Ovary (tissue), 7 donors: ENCODE measurements at regions not wholly inside any gene's neighbourhood (a gene's known extent, or its start where the extent isn't known, plus 50 kb on each side); places are given as distances from the start of the nearest gene placed in this dataset.

Experiments
- DNase-seq, 5 donors: peaks; one replicate each; pipeline ENCODE4 v3.0.0-alpha.2; 2019 to 2020
- H3K27ac ChIP-seq, 2 donors: fragments of 200-600 bp; one replicate each; pipeline versions ENCODE4 v1.5.1 to v1.8.0; 2019 to 2022
- H3K27me3 ChIP-seq: fragments of 200-600 bp; one replicate; pipeline ENCODE4 v1.8.0; 2022
- H3K36me3 ChIP-seq: fragments of 200-600 bp; sonication (generic); one replicate; pipeline ENCODE4 v1.5.1; 2019
- H3K4me1 ChIP-seq: one replicate; pipeline ENCODE4 v1.8.1; 2013; ENCODE audit warnings: mild to moderate bottlenecking, moderate library complexity; ENCODE audit not compliant: insufficient read depth
- H3K4me3 ChIP-seq: fragments of 200-600 bp; sonication (generic); one replicate; pipeline ENCODE4 v1.5.1; 2017
- H3K9me3 ChIP-seq, 2 donors: fragments of 200-600 bp in 1 of 2; sonication (generic) in 1 of 2; one replicate each; pipeline versions ENCODE4 v1.5.1 to v1.8.1; 2013 to 2019; ENCODE audit warnings: mild to moderate bottlenecking in 1 of 2, moderate library complexity in 1 of 2
- EP300 ChIP-seq: sonication (generic); formaldehyde crosslinking; IDR thresholded peaks from one replicate; pipeline ENCODE4 v1.6.1; 2017; ENCODE audit warnings: antibody characterized with exemption
- POLR2A ChIP-seq: fragments of 450-650 bp; IDR thresholded peaks from one replicate; pipeline ENCODE4 v1.6.1; 2017; ENCODE audit warnings: antibody characterized with exemption, mild to moderate bottlenecking, moderate library complexity
- WGBS, 3 donors: extraction: QIAGEN DNeasy Blood & Tissue Kit in 1 of 3; methylation state at CpG; one replicate each; pipeline versions ENCODE4 v1.1.5 to v1.1.7; 2013 to 2017; 5-methylcytosine and 5-hydroxymethylcytosine counted together
- intact Hi-C, 4 donors: fragments of 100-400 bp; cut with DNase I; formaldehyde crosslinking; loops; one replicate each; pipeline versions ENCODE4 v1.11.0 to v1.15.1; 2022 to 2023
- TF ChIP-seq, protein P1 (sequence below), 3 donors: fragments of 450-650 bp in 2 of 3; fragments of 200-600 bp in 1 of 3; IDR thresholded peaks; one replicate each; pipeline versions ENCODE4 v1.5.1 to v1.8.0; 2016 to 2022; ENCODE audit warnings: antibody characterized with exemption in 3 of 3, mild to moderate bottlenecking in 1 of 3
- donor health status: DM: no; HTN: no; CAD: no; lungs with moderate emphysema.
- donor health status: DM: no; HTN: no; CAD: no.
- donor health status: Bipolar disorder and iron deficiency.
- donor health status: DM: no; HTN: no; CAD: no.
- donor health status: DM: yes; HTN: yes; CAD: no.

DNA sequence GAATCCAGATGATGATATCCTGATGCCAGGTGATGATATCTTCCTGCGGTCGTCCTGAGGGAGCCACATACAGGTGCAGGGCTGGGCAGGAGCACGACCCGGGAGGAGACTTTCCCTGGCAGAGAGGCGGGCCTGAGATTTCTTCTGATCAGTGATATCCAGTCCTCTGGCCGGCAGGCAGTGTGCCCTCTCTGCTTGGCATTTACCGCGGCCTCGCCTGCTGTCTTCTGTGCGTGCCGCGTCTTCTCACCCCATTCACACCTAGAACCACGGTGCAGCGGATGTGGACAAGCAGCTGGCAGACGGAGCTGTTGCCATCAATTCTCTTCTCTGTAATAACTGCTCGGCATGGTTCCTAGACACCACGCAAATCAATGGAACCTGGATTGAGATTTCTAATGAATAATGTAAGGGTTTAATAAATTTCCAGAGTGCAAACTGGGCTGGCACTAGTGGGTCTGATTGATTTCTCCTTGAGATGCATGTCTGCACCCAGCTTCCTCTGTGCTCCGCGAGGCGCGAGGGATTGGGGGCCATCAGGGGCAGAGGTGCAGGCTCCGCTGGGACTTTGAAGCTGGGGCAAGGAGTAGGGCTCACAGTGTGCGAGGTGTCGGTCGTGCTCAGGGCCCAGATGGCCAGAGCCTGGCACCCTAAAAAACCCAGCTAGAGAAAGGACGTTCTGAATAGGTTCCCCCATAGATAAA, 208.9 kb upstream of the HDAC4 start:
- WGBS, 3 donors: 91 to 93% (median 92%) methylated on average over 26 of the region's 26 CpGs
- no peak overlapping the region for H3K4me3 ChIP-seq
- TF ChIP-seq, protein P1, sequence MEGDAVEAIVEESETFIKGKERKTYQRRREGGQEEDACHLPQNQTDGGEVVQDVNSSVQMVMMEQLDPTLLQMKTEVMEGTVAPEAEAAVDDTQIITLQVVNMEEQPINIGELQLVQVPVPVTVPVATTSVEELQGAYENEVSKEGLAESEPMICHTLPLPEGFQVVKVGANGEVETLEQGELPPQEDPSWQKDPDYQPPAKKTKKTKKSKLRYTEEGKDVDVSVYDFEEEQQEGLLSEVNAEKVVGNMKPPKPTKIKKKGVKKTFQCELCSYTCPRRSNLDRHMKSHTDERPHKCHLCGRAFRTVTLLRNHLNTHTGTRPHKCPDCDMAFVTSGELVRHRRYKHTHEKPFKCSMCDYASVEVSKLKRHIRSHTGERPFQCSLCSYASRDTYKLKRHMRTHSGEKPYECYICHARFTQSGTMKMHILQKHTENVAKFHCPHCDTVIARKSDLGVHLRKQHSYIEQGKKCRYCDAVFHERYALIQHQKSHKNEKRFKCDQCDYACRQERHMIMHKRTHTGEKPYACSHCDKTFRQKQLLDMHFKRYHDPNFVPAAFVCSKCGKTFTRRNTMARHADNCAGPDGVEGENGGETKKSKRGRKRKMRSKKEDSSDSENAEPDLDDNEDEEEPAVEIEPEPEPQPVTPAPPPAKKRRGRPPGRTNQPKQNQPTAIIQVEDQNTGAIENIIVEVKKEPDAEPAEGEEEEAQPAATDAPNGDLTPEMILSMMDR (IDR thresholded peaks at IDR 0.05): no peak
- TF ChIP-seq POLR2A (no peak), EP300 (no peak)
- intact Hi-C loops: no loop called here
- no peaks in the 10 kb centered on the region for H3K4me1 ChIP-seq
- H3K9me3 ChIP-seq: no peaks in the 10 kb centered on the region
- no peak overlapping the region for H3K27ac ChIP-seq
- no peak for DNase-seq
- H3K36me3 ChIP-seq: no peaks in the 10 kb centered on the region
- H3K27me3 ChIP-seq: no peaks in the 10 kb centered on the region

DNA sequence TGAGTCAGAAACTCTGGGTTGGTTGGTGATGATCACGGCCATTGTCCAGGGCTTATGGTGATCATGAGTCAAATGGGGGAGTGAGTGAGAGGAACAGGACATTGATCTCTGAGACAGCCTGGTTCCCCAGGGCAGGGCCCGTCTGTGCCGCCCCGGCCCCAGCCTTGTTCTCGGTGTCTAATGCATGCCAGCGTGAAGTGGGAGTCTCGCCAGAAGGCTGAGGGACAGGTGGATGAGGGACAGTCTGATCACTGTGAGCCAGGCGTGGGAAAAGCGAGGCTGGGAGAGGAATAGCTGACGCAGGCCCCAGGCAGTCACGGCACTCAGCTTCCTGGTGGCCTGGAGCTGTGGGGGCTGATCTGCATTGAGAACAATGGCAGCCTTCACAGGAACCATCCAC, 208.3 kb upstream of the HDAC4 start:
- no peak overlapping the region for H3K4me3 ChIP-seq
- no peak for DNase-seq
- intact Hi-C loops: no loop called here
- H3K4me1 ChIP-seq: no peaks in the 10 kb centered on the region
- no peaks in the 10 kb centered on the region for H3K27me3 ChIP-seq
- 93 to 96% (median 95%) methylated on average over 11 of the region's 11 CpGs for WGBS, 3 donors
- TF ChIP-seq EP300 (no peak), POLR2A (no peak)
- TF ChIP-seq, protein P1 (IDR thresholded peaks at IDR 0.05): no peak
- H3K36me3 ChIP-seq: no peaks in the 10 kb centered on the region
- H3K27ac ChIP-seq: no peak overlapping the region
- no peaks in the 10 kb centered on the region for H3K9me3 ChIP-seq

DNA sequence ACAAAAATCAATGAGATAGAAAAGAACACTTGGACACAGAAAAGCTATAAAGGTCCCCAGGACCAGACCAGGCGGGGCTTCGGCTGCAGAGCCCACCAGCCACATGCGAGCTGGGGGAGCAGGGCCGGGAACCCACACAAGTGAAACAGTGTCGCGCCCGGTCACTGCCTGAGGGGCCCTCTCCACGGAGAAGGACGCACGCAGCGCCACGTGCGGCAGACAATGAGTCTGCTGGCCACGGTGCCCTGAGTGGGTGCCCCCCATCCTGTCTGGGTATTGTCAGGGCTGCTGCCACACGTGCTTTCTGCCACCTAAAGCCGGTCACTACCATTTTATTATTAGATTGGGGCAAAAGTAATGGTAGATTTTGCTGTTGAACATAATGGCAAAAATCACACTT, 207.9 kb upstream of the HDAC4 start:
- no peak overlapping the region for H3K27ac ChIP-seq
- no peak overlapping the region for H3K4me3 ChIP-seq
- H3K27me3 ChIP-seq: no peaks in the 10 kb centered on the region
- WGBS, 3 donors: 84 to 91% (median 89%) methylated on average over 16 of the region's 16 CpGs
- H3K36me3 ChIP-seq: no peaks in the 10 kb centered on the region
- intact Hi-C loops: no loop called here
- H3K9me3 ChIP-seq: no peaks in the 10 kb centered on the region
- no peaks in the 10 kb centered on the region for H3K4me1 ChIP-seq
- DNase-seq: no peak
- TF ChIP-seq, protein P1 (IDR thresholded peaks at IDR 0.05): no peak
- no peak for TF ChIP-seq EP300
- no peak for TF ChIP-seq POLR2A

DNA sequence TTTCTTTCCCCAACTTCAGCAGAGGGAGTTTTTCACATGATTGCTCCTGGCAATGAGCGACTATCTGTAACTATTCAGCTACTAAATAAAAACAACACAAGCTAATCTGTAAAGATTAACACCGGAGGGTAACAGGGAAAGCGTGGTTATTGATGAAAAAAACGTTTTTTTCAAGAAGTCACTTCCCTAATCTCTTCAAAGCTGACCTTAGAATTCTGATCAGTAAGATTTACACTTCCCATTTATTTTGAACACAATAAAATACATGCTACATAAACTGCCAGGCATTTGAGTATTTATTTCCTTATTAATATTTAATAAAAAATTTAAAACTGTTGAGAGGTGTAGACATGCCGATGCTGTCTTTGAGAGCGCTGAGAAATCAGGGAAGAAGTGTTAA, 207.4 kb upstream of the HDAC4 start:
- 33 to 41% (median 33%) methylated on average over 6 of the region's 6 CpGs for WGBS, 3 donors
- H3K36me3 ChIP-seq: no peaks in the 10 kb centered on the region
- no peaks in the 10 kb centered on the region for H3K27me3 ChIP-seq
- no peaks in the 10 kb centered on the region for H3K9me3 ChIP-seq
- intact Hi-C loops: no loop called here
- H3K4me3 ChIP-seq: no peak overlapping the region
- H3K4me1 ChIP-seq: no peaks in the 10 kb centered on the region
- no peak overlapping the region for H3K27ac ChIP-seq
- no peak for DNase-seq
- TF ChIP-seq POLR2A (no peak), EP300 (no peak)
- TF ChIP-seq, protein P1 (IDR thresholded peaks at IDR 0.05): no peak
